Transverse colon (tissue), 4 donors: ENCODE measurements at regions not wholly inside any gene's neighbourhood (a gene's known extent, or its start where the extent isn't known, plus 50 kb on each side); places are given as distances from the start of the nearest gene placed in this dataset.

Experiments used
- DNase-seq: peaks from one replicate; pipeline ENCODE4 v3.0.0-alpha.2; 2019
- H3K27ac ChIP-seq, 4 donors: fragments of 200-600 bp; sonication (generic); 2 replicates each; pipeline ENCODE4 v1.5.1; 2016 to 2018; ENCODE audit warnings: inconsistent platforms in 4 of 4
- H3K27me3 ChIP-seq: fragments of 200-600 bp; sonication (generic); 2 replicates; pipeline ENCODE4 v1.5.1; 2017; ENCODE audit warnings: inconsistent platforms
- H3K36me3 ChIP-seq, 4 donors: fragments of 200-600 bp; sonication (generic); 2 replicates each; pipeline ENCODE4 v1.5.1; 2017 to 2019; ENCODE audit warnings: inconsistent platforms in 4 of 4
- H3K4me1 ChIP-seq, 4 donors: fragments of 200-600 bp; sonication (generic); 2 replicates each; pipeline ENCODE4 v1.5.1; 2017 to 2020; ENCODE audit warnings: inconsistent platforms in 4 of 4
- H3K4me3 ChIP-seq, 4 donors: fragments of 200-600 bp; sonication (generic); 1 replicate in 1 of 4; 2 replicates in 3 of 4; pipeline versions ENCODE4 v1.5.1 to v1.6.1; 2017 to 2019; ENCODE audit warnings: inconsistent platforms in 4 of 4
- H3K9me3 ChIP-seq, 2 donors: fragments of 200-600 bp; sonication (generic); 2 replicates each; pipeline ENCODE4 v1.5.1; 2017 to 2019; ENCODE audit warnings: inconsistent platforms in 2 of 2
- EP300 ChIP-seq: sonication (generic); formaldehyde crosslinking; IDR thresholded peaks from one replicate; pipeline ENCODE4 v1.6.1; 2017; ENCODE audit warnings: antibody characterized with exemption, low read depth
- POLR2A ChIP-seq: fragments of 450-650 bp; IDR thresholded peaks from one replicate; pipeline ENCODE4 v1.6.1; 2016; ENCODE audit warnings: antibody characterized with exemption, mild to moderate bottlenecking, moderate library complexity
- POLR2AphosphoS5 ChIP-seq, 3 donors: sonication (generic); formaldehyde crosslinking; IDR thresholded peaks; one replicate each; pipeline ENCODE4 v1.6.1; 2016; ENCODE audit warnings: antibody characterized with exemption in 3 of 3
- WGBS, 2 donors: methylation state at CpG; one replicate each; pipeline ENCODE4 v1.1.5; 2018; ENCODE audit warnings: low coverage in 1 of 2; 5-methylcytosine and 5-hydroxymethylcytosine counted together
- in situ Hi-C, 4 donors: fragments of 200-750 bp; cut with MboI; loops; one replicate each; pipeline versions ENCODE4 v1.15.0 to v1.15.1; 2017; ENCODE audit warnings: low sequenced_read_pairs in 3 of 4, low pct_ligation_motif_present in 1 of 4, low pct_unique_long_range_greater_than_20kb in 1 of 4
- intact Hi-C: fragments of 100-400 bp; cut with DNase I; formaldehyde crosslinking; loops from one replicate; pipeline ENCODE4 v1.15.1; 2023; ENCODE audit warnings: low total_unique reads
- TF ChIP-seq, protein P1 (sequence below), 5 experiments: fragments of 200-600 bp in 3 of 5; fragments of 450-650 bp in 2 of 5; sonication (generic) in 3 of 5; IDR thresholded peaks; 1 replicate in 2 of 5; 2 replicates in 3 of 5; pipeline ENCODE4 v1.5.1; 2016 to 2017; ENCODE audit warnings: antibody characterized with exemption in 5 of 5, inconsistent platforms in 3 of 5, mild to moderate bottlenecking in 2 of 5, moderate library complexity in 1 of 5

DNA sequence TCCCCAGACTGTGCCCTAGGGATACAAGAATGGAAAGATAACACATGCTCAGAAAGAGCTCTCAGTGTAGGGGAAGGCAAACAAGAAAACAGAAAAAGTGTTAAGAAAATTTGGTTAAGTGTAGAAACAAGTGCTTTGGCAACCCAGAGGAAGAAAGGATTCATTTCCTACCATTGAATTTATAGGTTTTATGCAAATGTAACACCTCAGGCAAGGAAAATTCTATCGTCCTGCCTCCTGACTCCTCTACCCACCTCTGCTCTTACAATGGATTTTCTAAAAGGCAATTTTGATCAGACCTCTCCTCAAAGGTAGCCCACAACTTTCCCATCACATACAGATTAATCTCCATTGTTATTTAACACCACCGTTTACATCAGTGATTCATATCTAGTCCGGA lies 298.7 kb downstream of the RFC3 start:
- Histone ChIP-seq H3K4me1 (no peaks in the 10 kb centered on the region), H3K9me3 (no peaks in the 10 kb centered on the region), H3K27me3 (no peaks in the 10 kb centered on the region), H3K36me3 (no peaks in the 10 kb centered on the region), H3K4me3 (no peak overlapping the region), H3K27ac (no peak overlapping the region)
- DNase-seq: no peak
- intact Hi-C loops: no loop called here
- in situ Hi-C loops: no loop called here
- TF ChIP-seq, protein P1, sequence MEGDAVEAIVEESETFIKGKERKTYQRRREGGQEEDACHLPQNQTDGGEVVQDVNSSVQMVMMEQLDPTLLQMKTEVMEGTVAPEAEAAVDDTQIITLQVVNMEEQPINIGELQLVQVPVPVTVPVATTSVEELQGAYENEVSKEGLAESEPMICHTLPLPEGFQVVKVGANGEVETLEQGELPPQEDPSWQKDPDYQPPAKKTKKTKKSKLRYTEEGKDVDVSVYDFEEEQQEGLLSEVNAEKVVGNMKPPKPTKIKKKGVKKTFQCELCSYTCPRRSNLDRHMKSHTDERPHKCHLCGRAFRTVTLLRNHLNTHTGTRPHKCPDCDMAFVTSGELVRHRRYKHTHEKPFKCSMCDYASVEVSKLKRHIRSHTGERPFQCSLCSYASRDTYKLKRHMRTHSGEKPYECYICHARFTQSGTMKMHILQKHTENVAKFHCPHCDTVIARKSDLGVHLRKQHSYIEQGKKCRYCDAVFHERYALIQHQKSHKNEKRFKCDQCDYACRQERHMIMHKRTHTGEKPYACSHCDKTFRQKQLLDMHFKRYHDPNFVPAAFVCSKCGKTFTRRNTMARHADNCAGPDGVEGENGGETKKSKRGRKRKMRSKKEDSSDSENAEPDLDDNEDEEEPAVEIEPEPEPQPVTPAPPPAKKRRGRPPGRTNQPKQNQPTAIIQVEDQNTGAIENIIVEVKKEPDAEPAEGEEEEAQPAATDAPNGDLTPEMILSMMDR (IDR thresholded peaks at IDR 0.05): no peak
- no peak for TF ChIP-seq POLR2A
- no peak for TF ChIP-seq EP300
- no peak for TF ChIP-seq POLR2AphosphoS5 (IDR thresholded peaks at IDR 0.05)
- WGBS, 2 donors: 82 to 88% methylated on average over 3 of the region's 3 CpGs

DNA sequence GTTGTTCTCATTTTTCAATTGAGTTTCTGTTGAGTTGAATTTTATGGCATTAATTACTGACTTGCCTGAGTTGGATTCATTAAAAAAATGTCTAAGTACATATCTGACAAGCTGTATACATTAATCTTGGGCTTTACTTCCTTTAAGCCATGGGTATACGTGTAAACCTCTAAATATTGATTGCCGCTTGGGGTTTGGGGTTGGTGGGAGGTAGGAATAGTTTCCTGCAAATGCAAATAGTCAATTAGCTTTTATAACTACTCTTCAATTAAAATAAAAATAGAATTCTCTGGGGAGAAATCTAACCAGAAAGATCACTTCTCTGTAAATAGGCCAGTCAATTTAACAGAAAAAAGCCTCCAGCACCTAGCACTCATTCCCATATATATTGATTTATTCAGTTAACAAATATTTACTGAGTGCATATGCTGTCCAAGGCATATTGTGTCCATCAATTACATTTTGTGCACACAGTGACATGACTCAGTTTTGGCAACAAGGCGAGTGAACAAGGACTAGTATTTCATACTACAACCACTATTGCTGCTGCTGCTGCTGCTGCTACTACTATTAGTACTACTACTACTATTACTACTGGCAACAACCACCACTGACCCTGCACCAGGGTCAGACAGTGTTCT lies 306.8 kb downstream of the RFC3 start:
- no peaks in the 10 kb centered on the region for H3K9me3 ChIP-seq
- 57 to 62% methylated on average over 3 of the region's 3 CpGs for WGBS, 2 donors
- H3K4me1 ChIP-seq: no peaks in the 10 kb centered on the region
- H3K4me3 ChIP-seq: no peak overlapping the region
- DNase-seq: no peak
- intact Hi-C loops (no loop called here), in situ Hi-C loops (no loop called here)
- no peaks in the 10 kb centered on the region for H3K36me3 ChIP-seq
- no peaks in the 10 kb centered on the region for H3K27me3 ChIP-seq
- TF ChIP-seq POLR2A (no peak), EP300 (no peak), POLR2AphosphoS5 (IDR thresholded peaks at IDR 0.05) (no peak)
- TF ChIP-seq, protein P1 (IDR thresholded peaks at IDR 0.05): no peak
- no peak overlapping the region for H3K27ac ChIP-seq

DNA sequence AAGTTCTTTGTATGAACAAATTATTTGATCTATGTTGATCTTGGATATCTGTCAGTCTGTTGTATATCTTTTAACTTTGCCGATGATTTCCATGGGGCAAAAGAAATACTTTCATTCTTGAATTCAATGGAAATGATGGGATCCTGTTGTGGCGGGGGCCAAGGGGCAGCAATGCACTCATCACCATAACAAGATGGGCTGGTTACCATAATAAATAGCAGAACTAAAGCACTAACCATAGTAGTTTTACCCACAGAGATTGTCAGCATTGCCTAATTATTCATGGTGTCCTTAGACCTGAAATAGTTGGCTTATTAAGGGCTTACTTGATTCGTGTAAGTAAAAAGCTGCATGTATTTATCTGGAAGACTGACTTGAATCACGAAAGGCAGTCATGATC lies 309.6 kb downstream of the RFC3 start:
- H3K9me3 ChIP-seq: no peaks in the 10 kb centered on the region
- in situ Hi-C loops: no loop called here
- no peaks in the 10 kb centered on the region for H3K36me3 ChIP-seq
- no peak for DNase-seq
- intact Hi-C loops: no loop called here
- H3K27me3 ChIP-seq: no peaks in the 10 kb centered on the region
- no peak overlapping the region for H3K4me3 ChIP-seq
- H3K4me1 ChIP-seq: no peaks in the 10 kb centered on the region
- WGBS, 2 donors: 81 to 94% methylated on average over 4 of the region's 4 CpGs
- TF ChIP-seq, protein P1 (IDR thresholded peaks at IDR 0.05): no peak
- no peak for TF ChIP-seq POLR2AphosphoS5 (IDR thresholded peaks at IDR 0.05)
- TF ChIP-seq EP300: no peak
- no peak for TF ChIP-seq POLR2A
- no peak overlapping the region for H3K27ac ChIP-seq

DNA sequence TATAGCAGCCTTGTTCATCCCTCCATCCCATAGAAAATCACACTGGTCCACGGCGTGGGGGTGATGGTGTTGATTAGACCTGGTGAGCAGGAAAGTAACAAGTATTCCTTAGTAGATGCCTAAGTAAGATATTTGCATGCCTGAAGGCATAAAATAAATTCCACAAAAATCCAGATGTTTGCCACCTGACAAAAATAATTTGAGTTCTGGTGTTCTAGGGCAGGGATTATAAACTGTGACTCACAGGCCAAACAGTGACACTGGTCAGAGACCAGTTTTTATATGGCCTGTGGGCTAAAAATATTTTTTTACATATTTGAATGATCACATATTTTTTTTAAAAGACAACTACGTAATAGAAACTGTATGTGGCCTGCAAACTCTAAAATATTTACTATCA lies 310.7 kb downstream of the RFC3 start:
- H3K4me1 ChIP-seq: no peaks in the 10 kb centered on the region
- intact Hi-C loops: no loop called here
- 80 to 87% methylated on average over 1 to 3 of the region's 3 CpGs for WGBS, 2 donors
- H3K27ac ChIP-seq: no peak overlapping the region
- in situ Hi-C loops: no loop called here
- no peaks in the 10 kb centered on the region for H3K36me3 ChIP-seq
- TF ChIP-seq POLR2A (no peak), POLR2AphosphoS5 (IDR thresholded peaks at IDR 0.05) (no peak), EP300 (no peak)
- TF ChIP-seq, protein P1 (IDR thresholded peaks at IDR 0.05): no peak
- H3K4me3 ChIP-seq: no peak overlapping the region
- no peaks in the 10 kb centered on the region for H3K9me3 ChIP-seq
- no peaks in the 10 kb centered on the region for H3K27me3 ChIP-seq
- DNase-seq: no peak
